Activated CD8-positive, alpha-beta memory T cell treated with anti-CD3 and anti-CD28 coated beads for 36 hours (primary cell): ENCODE measurements at regions not wholly inside any gene's neighbourhood (a gene's known extent, or its start where the extent isn't known, plus 50 kb on each side); places are given as distances from the start of the nearest gene placed in this dataset.
"Not testable (repeated sequence)": the region's sequence is repeated elsewhere in the genome, so short reads cannot be mapped to it uniquely, and the experiment has no call there.

Experiments
- CTCF ChIA-PET: fragments of 350-600 bp; sonication (Branson Sonifier 250); formaldehyde crosslinking; loops from one replicate; lab custom pipeline; 2021; ENCODE audit warnings: antibody characterized with exemption; lab: Charles Lee
- POLR2A ChIA-PET: fragments of 350-600 bp; sonication (Branson Sonifier 250); formaldehyde crosslinking; loops from one replicate; lab custom pipeline; 2021; ENCODE audit warnings: antibody characterized with exemption; lab: Charles Lee

DNA sequence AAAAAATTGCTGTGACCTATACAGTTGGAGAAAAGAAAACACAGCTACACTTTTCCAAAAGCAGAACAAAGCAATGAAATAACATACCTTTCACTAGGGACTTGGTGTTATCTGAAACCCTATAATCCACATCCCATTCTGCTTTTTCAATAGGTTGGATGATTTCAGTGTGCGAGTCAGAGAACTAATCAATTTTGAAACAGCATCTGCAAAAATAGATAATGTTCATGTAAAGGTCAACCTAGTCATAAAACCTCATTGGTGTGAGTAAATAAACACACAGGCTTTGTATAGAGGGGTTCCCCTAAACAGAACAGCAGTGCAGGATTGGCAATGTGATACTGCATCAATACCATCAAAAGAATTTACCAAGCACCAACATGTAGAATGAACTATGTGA is 173.0 kb upstream of the G2E3 start:
- POLR2A ChIA-PET = no interaction called here
- CTCF ChIA-PET = no interaction called here

DNA sequence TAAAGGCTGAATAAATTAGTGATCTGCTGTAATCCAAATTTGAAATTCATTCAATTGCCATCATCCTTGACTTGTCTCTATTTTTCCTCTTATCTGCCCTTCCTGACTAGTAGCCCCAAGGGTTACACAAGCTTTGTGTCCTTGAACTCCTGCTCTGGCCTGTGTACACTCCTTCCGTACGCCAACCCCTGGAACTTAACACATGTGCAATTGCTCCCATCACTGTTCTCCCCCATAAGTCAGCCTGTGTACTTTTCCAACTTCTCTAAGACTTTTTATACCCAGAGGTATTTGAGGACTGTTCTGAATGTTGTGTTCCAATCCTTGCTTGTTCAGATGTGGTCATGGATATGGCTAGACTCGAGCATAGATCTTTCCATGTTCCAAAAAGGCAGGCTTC is 171.1 kb upstream of the G2E3 start:
- POLR2A ChIA-PET = no interaction called here
- CTCF ChIA-PET = no interaction called here

DNA sequence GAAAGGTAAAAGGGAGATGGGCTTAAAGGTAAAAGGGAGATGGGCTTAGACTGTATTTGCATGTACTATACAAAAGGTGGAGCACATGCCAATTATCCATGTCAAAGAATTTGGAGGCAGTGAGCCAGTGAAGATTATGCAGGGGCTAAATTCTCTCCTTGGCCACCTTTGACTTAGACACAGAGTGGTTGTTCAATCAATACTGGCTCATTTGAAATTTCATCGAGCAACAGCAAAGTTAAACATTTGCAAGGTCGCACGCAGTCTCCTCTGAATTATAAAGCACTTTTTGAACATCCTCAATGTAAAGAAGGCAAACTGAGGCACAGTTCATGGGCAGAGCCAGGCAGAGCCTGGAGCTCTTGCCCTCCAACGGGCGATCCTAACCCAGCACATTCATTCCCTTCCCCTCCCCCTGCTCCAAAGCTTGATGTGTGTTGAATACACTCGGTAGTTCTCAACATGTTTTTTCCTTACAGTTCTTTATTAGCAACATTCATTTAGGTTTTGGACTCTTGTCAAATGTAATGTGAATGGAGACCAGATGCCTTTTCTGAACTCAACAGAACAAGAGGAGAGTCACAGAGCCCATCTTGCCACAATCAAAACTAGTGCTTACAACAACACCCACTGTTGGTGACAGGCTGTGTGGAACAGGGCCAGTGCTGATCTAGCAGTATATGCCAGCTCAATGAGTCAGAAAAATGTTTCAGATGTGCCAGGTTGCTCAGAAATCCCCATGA is 169.7 kb upstream of the G2E3 start:
- POLR2A ChIA-PET = no interaction called here
- CTCF ChIA-PET = no interaction called here

DNA sequence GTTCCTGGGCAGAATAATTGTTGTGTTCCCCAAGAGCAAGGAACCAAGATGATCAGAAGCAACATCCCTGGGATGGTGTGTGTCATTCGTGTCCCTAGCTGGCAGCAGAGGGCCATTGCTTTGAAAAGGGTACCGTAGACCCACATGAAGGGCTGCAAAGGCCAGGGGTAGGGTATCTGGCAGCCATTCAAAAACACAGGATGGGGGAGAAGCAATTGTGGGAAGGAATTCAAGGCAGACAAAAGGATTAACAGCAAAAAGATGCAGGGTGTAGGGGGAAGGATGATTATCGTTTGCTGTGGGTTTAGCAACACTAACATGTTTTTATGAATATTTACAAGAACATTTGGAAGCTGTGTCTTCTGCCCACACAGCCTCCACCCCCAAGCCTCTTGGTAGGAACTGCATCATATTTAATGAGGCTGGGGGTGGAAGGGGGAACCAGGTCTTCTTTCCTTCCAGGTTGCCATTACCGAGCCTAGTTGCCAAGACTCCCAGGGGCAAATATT is 169.0 kb upstream of the G2E3 start:
- ChIA-PET CTCF (no interaction called here), POLR2A (no interaction called here)

DNA sequence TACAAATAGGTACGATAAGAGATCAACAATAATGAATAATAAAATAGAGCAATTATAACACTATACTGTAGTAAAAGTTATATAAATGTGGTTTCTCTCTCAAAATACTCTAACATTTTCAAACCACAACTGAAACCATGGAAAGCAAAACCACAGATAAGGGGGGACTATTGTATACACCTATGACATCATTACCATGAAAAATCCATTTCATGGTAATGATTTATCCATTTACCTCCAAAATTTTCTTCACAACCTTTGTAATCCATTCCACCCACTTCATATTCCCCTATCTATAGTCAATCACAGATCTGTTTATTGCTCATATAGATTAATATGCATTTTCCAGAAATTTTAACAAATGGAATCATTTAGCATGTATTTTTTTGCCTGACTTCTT is 163.9 kb upstream of the G2E3 start:
- ChIA-PET CTCF (no interaction called here), POLR2A (no interaction called here)

DNA sequence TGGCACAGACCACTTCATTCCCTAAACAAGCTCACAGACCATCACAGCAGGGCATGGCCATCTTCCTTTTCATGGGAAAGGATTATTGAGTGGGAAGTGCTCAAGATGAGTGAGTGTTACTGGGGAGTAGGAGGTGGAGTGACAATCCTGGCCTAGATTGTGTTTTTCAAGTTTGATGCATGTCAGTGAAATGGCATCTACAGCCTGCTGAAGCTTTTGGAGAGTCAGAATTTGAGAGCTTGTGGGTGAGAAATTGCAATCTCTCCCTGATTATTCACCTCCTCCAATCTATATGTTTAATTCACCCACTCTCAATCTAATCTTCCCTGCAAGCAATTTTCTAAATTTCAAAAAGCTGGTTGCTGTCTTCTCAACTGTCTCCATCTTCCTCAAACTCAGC is 156.1 kb upstream of the G2E3 start:
- POLR2A ChIA-PET = no interaction called here
- CTCF ChIA-PET = interaction anchor here (0.7 kb wide), 1 partner anchor 134 kb away, joined by 3 read pairs; no protein-coding TSS in a partner anchor

DNA sequence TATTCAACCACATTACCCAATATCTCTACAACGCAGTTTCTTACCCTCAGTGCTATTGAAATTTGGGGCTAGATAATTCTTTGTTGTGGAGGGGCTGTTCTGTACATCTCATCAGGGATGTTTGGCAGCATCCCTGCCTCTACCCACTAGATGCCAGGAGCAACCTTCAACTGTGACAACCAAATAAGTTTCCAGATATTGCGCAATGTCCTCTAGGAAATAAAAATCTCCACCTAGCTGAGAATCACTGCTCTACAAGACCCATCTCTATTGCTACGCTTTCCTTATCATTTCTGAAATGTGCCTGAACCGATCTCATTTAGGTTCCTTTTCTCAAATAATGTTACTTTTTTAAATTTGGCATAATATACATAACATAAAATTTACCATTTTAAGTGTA is 155.2 kb upstream of the G2E3 start:
- ChIA-PET POLR2A (no interaction called here), CTCF (interaction anchor here (0.7 kb wide), 1 partner anchor 133 kb away, joined by 3 read pairs; no protein-coding TSS in a partner anchor)

DNA sequence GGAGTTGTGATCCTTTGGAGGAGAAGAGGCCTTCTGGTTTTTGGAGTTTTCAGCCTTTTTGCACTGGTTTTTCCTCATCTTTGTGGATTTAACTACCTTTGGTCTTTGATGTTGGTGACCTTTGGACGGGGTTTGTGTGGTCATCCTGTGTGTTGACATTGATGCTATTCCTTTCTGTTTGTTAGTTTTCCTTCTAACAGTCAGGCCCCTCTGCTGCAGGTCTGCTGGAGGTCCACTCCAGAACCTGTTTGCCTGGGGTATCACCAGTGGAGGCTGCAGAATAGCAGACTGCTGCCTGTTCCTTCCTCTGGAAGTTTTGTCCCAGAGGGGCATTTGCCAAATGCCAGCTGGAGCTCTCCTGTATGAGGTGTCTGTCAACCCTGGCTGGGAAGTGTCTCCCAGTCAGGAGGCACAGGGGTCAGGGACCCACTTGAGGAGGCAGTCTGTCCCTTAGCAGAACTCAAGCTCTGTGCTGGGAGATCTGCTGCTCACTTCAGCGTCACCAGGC is 149.4 kb upstream of the G2E3 start:
- POLR2A ChIA-PET, CTCF ChIA-PET: not testable (repeated sequence)

DNA sequence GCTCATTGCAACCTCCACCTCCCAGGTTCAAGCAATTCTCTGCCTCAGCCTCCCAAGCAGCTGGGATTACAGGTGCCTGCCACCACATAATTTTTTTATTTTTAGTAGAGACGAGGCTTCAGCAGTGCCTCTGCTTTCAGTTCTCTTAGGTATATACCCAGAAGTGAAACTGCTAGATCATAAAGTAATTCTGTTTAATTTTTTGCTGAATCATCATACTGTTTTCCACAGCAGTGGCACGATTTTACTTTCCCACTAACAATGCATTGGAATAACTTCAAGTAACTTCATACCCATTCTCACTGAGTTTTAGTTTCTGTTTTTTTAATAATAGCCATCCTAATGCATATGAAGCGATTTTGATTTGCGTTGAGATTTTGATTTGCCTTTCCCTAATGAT is 148.0 kb upstream of the G2E3 start:
- ChIA-PET POLR2A (no interaction called here), CTCF (no interaction called here)

DNA sequence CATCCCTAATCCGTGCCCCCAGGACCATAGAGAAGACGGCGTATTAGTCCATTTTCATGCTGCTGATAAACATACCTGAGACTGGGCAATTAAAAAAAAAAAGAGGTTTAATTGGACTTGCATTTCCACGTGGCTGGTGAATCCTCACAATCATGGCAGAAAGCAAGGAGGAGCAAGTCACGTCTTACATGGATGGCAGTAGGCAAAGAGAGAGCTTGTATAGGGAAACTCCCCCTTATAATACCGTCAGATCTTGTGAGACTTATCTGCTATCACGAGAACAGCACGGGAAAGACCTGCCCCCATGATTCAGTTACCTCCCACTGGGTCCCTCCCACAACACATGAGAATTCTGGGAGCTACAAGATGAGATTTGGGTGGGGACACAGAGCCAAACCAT is 145.8 kb upstream of the G2E3 start:
- CTCF ChIA-PET, POLR2A ChIA-PET: not testable (repeated sequence)

DNA sequence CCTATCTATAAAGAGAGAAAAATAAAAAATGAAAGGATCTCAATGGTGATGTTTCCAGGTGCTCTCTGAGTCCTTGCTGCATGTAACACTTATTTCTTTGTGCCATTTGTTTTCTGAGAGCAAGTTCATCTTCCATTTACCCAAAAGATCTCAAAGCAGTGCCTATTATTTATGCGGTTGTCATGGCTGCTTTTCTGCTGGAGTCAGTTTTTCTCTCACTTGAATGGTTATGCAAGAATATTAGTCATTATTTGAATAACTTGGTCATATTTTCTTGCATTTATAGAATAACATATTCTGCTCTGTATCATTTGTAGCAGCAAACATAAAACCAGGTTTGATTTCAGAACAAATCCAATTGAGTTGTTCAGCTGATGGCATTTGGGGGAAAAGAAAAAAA is 141.8 kb upstream of the G2E3 start:
- POLR2A ChIA-PET = no interaction called here
- CTCF ChIA-PET = no interaction called here

DNA sequence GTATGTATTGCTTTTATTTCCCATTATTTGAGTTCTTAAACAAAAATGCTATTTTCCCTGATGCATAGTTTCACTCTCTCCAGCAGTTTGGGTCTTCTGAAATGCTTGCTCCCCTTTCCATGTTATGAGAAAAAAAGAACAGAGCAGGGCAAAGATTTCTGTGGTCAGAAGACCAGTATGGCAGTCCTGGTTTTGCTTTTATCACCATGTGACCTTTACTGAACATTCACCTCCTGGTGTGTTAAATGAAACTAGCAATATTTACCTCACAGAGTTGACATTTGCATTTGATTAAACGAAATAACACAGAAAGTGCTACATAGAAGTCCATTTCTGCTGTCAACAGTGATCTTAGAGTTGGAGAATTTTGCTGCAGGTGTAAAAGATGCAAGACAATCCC is 141.0 kb upstream of the G2E3 start:
- ChIA-PET POLR2A (no interaction called here), CTCF (no interaction called here)

DNA sequence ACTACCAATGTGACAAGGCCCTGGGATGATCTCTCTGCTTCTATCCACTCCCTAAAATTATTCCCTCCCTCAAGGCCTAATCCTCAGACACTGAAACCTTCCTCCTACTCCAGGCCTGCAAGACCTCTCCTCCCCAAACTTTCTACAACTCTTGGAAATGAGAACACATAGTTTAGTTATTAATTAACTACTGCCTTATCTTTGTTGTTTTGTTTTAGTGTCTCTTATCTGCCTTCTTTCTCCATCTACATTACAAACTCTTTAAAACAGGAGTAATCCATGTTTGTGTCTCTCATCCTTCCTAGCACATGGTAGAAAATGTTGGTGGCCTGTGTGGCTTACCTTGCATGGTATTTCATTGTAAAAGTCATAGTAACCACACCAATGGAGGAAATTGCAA is 139.9 kb upstream of the G2E3 start:
- ChIA-PET CTCF (no interaction called here), POLR2A (no interaction called here)

DNA sequence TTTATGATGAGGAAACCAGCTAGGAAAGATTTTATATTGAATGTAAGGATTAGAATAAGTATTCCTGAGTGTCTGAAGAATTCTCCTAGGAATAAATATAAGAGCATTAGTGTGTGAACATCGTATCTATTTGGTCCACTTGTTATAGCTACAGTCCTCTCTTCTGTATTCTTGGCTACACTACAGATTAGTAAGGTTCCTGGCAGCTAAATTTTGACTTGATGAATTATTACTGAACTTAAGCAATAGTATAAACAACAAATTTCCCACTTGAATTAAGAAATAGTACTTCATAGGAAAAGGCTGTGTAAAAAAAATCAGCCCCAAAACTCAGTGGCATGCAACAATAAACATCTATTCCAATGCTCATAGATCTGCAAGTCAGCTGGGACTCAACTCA is 138.4 kb upstream of the G2E3 start:
- POLR2A ChIA-PET = no interaction called here
- CTCF ChIA-PET = no interaction called here

DNA sequence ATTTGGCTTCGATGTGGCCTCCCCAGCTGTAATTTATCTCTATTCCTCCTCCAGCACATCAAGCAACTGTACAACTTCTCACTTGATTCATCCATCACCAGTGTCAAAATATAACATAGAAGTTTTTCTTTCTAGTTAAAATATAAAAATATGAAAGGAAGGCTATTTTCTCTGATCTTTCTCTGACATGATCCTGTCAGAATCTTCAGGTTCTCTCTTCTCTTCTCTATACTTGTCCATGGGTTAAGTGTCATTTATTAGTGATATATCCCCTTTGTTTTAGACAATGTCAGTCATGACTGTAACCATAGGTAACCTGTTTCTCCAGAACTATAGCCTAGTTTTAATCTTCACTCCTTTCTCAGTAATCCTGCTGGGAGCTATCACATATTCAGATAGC is 132.5 kb upstream of the G2E3 start:
- CTCF ChIA-PET = no interaction called here
- POLR2A ChIA-PET = no interaction called here

DNA sequence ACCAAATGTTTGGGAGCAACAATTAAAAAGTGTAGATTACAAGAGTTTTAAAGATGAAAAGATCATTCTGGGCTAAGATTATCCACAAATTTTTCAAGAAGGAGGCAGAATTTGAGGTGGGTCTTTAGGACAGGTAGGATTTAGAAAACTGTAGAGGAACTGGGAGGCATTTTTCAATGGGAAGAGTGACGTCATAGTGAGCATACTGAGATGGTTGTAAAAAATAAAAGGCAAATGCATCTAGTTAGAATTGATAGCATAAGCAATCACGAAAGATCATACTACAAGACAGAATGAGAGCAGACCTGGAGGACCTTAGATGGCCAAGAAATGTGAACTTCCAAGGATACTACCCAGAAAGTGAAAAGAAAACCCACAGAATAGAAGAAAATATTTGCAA is 131.6 kb upstream of the G2E3 start:
- POLR2A ChIA-PET = no interaction called here
- CTCF ChIA-PET = no interaction called here

DNA sequence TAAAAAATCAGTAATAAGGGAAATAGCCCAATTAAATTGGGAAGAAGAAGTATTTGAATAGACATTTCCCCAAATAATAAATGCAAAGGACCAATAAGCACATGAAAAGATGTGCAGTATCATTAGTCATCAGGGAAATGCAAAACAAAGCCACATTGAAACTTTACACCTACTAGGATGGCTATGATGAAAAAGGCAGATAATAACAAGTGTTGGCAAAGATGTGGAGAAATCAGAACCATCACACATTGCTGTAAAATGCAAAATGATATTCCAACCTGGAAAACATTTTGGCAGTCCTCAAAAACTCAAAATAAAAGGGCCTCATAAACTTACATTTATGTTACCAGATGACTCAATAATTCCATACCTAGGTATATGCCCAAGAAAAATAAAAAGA is 131.1 kb upstream of the G2E3 start:
- ChIA-PET CTCF (no interaction called here), POLR2A (no interaction called here)

DNA sequence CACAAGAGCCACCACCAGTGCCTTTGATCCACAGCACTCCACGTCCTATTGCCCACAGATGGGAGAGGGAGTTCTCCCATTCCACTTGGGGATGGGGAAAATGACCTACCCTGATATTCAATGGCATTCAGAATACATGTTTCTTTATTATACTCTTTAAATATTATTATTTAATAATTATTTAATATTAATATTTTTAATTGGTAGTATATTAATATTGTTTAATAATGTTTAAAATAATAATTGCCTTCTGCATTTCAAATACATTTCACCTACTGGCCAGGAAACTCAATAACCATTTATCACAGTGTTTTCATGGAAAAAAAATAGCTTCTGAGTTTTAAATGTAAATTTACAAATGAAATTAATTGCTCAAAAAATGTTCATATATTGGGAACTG is 127.4 kb upstream of the G2E3 start:
- POLR2A ChIA-PET = no interaction called here

DNA sequence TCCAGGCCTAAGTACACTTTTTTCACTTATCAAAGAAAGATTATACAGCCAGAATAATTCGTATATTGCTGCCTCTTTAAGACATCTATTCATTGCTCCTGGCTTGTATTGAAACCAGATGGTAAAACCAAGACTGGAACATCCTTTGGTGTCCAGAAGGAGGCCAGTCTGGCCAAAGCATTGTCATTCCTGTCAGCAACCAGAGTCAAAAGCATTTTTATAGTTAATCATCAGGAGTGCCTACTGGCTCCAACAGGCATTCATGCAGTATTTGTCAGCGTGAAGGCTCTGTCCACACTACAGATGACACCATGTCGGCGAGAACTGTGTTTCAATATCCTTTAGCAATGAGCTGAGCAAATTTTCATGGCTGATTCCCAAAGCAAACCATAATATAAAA is 118.0 kb upstream of the G2E3 start:
- ChIA-PET POLR2A (no interaction called here), CTCF (no interaction called here)

More for the DNA sequence above, 127.4 kb upstream of the G2E3 start:
- CTCF ChIA-PET = no interaction called here

DNA sequence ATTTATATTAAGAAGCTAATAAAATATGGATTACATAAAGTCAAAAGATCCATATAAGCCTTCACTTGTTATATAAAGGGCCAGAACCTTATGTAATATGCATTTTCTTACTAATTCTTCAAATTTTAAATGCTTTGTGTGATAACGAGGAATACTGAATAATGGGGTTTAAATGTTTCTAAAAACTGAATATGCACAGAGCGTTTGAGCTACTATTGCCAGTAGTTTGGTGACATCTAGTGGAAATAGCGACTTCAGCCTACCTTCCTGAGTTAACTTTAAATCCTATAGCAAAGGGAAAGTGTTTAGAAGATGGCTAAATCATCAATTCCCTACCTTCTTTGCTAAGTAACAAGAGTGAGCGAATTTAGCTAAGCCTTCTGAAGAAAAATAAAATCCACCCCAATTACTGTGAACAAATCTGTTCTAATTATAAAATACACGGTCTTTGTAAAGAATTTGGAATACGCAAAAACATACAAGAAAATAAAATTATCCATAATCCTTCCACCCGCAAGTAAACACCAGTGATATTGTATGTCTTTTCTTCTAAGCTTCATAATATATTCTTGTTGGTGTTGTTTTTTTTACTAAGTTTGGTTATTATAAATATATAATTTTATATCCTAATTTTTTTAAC is 115.5 kb upstream of the G2E3 start:
- CTCF ChIA-PET = interaction anchor here (2.0 kb wide), 1 partner anchor 69 kb away, joined by 7 read pairs; no protein-coding TSS in a partner anchor
- POLR2A ChIA-PET = no interaction called here

DNA sequence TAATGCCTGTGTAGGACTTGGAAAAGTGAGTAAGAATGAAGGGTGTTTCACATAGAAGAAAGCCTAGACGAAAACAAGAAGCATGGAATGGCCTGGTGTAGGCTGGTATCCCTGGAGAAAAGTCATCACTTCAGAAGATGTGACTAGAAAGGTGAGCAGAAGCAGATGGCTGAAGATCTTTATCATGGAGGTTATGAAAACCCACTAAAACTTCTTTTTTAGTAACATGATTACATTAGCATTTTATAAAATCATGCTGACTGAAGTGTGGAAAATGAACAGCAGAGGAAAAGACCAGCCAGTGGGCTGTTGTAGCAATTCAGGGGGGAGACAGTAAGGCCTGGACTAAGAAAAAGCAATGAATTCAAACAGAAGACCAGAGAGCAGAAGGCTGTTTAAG is 114.5 kb upstream of the G2E3 start:
- POLR2A ChIA-PET = no interaction called here

More for the DNA sequence above, 114.5 kb upstream of the G2E3 start:
- CTCF ChIA-PET = no interaction called here
